H1 (cell line): ENCODE measurements at regions not wholly inside any gene's neighbourhood (a gene's known extent, or its start where the extent isn't known, plus 50 kb on each side); places are given as distances from the start of the nearest gene placed in this dataset.

Experiments
- CTCF ChIA-PET: fragments of 300-600 bp; sonication (Branson Sonifier 250); formaldehyde crosslinking; loops from one replicate; lab custom pipeline; 2021; ENCODE audit not compliant: partially characterized antibody; lab: Charles Lee
- POLR2A ChIA-PET: fragments of 300-600 bp; sonication (Branson Sonifier 250); formaldehyde crosslinking; loops from one replicate; lab custom pipeline; 2021; ENCODE audit warnings: inconsistent platforms; ENCODE audit not compliant: partially characterized antibody; lab: Charles Lee
- DNase-seq, 2 experiments: peaks; one replicate each; pipeline versions ENCODE4 v3.0.0 to v3.0.0-alpha.2; 2010 to 2022; ENCODE audit warnings: low spot score in 2 of 2, low read depth in 1 of 2, mixed read lengths in 1 of 2
- FAIRE-seq: peaks from 2 replicates; lab custom pipeline; 2011; peaks lifted over from hg19 to GRCh38; lab: Jason Lieb, UNC
- H2AFZ ChIP-seq: 2 replicates; pipeline ENCODE4 v1.8.1; 2012; ENCODE audit warnings: low read length, inconsistent platforms
- H2AK5ac ChIP-seq: 2 replicates; pipeline ENCODE4 v1.6.1; 2013; ENCODE audit warnings: low read depth, low read length
- H2BK120ac ChIP-seq: replicated peaks from 2 replicates; pipeline ENCODE3; 2013; ENCODE audit warnings: low read depth, low read length, inconsistent platforms
- H2BK12ac ChIP-seq: 2 replicates; pipeline ENCODE4 v1.6.1; 2013; ENCODE audit warnings: low read depth, low read length
- H2BK15ac ChIP-seq: 2 replicates; pipeline ENCODE4 v1.6.1; 2013; ENCODE audit warnings: low read length
- H2BK20ac ChIP-seq: 2 replicates; pipeline ENCODE4 v1.6.1; 2013; ENCODE audit warnings: low read length
- H2BK5ac ChIP-seq: 2 replicates; pipeline ENCODE4 v1.6.1; 2013; ENCODE audit warnings: low read depth, low read length
- H3K14ac ChIP-seq: 2 replicates; pipeline ENCODE4 v1.6.1; 2013; ENCODE audit warnings: inconsistent platforms; ENCODE audit not compliant: insufficient read length
- H3K18ac ChIP-seq: 2 replicates; pipeline ENCODE4 v1.6.1; 2013; ENCODE audit warnings: low read length; ENCODE audit errors: extremely low read depth
- H3K23ac ChIP-seq: 2 replicates; pipeline ENCODE4 v1.6.1; 2013; ENCODE audit warnings: inconsistent platforms; ENCODE audit not compliant: insufficient read length
- H3K23me2 ChIP-seq: 2 replicates; pipeline ENCODE4 v1.6.1; 2013; ENCODE audit warnings: low read depth, low read length
- H3K27ac ChIP-seq: 2 replicates; pipeline ENCODE4 v1.6.1; 2011; ENCODE audit warnings: low read depth, low read length, inconsistent platforms
- H3K27me3 ChIP-seq, 4 experiments: replicated peaks in 1 of 4; 1 replicate in 1 of 4; 2 replicates in 3 of 4; pipeline versions ENCODE4 v1.6.1 to v1.8.1; 2011 to 2013; ENCODE audit warnings: low read length in 3 of 4, mild to moderate bottlenecking in 3 of 4, inconsistent platforms in 2 of 4, mixed read lengths in 2 of 4, moderate library complexity in 1 of 4; ENCODE audit not compliant: control insufficient read depth in 3 of 4, insufficient read depth in 3 of 4; ENCODE audit errors: extremely low read depth in 1 of 4
- H3K36me3 ChIP-seq, 4 experiments: 2 replicates each; pipeline versions ENCODE4 v1.6.1 to v1.8.1; 2011 to 2013; ENCODE audit warnings: mild to moderate bottlenecking in 4 of 4, low read length in 3 of 4, moderate library complexity in 2 of 4, control low read depth in 1 of 4, inconsistent platforms in 1 of 4; ENCODE audit not compliant: insufficient read depth in 4 of 4, control insufficient read depth in 2 of 4
- H3K4ac ChIP-seq: replicated peaks from 2 replicates; pipeline ENCODE3; 2013; ENCODE audit warnings: low read length, low read depth, mixed read lengths, inconsistent platforms; ENCODE audit not compliant: insufficient read length
- H3K4me1 ChIP-seq, 4 experiments: replicated peaks in 1 of 4; 1 replicate in 1 of 4; 2 replicates in 3 of 4; pipeline versions ENCODE4 v1.6.1 to v1.8.1; 2011 to 2013; ENCODE audit warnings: low read length in 3 of 4, inconsistent platforms in 2 of 4, mixed read lengths in 1 of 4; ENCODE audit not compliant: insufficient read depth in 4 of 4, control insufficient read depth in 3 of 4
- H3K4me2 ChIP-seq, 2 experiments: 2 replicates each; pipeline versions ENCODE4 v1.6.1 to v1.8.1; 2011 to 2013; ENCODE audit warnings: low read depth in 2 of 2, low read length in 2 of 2, control low read depth in 1 of 2, inconsistent platforms in 1 of 2, mild to moderate bottlenecking in 1 of 2; ENCODE audit not compliant: insufficient read depth in 1 of 2
- H3K4me3 ChIP-seq, 4 experiments: fragments of 200-600, 300-600 bp in 1 of 4; sonication (generic), shearing (Covaris generic), sonication (Bioruptor Twin) in 1 of 4; 2 replicates each; pipeline versions ENCODE4 v1.5.1 to v1.8.1; 2011 to 2016; ENCODE audit warnings: low read length in 4 of 4, low read depth in 3 of 4, control low read depth in 2 of 4, inconsistent platforms in 2 of 4, mild to moderate bottlenecking in 2 of 4, mixed read lengths in 1 of 4, moderate library complexity in 1 of 4; ENCODE audit not compliant: insufficient read depth in 2 of 4; ENCODE audit errors: extremely low read depth in 1 of 4
- H3K56ac ChIP-seq: replicated peaks from 2 replicates; pipeline ENCODE3; 2013; ENCODE audit warnings: low read depth, mild to moderate bottlenecking, mixed read lengths, low read length, inconsistent platforms; ENCODE audit not compliant: insufficient read length
- H3K79me1 ChIP-seq: 2 replicates; pipeline ENCODE4 v1.6.1; 2013; ENCODE audit warnings: low read depth, low read length, control low read depth
- H3K79me2 ChIP-seq, 2 experiments: 2 replicates each; pipeline versions ENCODE4 v1.6.1 to v1.8.1; 2012 to 2013; ENCODE audit warnings: low read length in 2 of 2, mild to moderate bottlenecking in 2 of 2, inconsistent platforms in 1 of 2; ENCODE audit not compliant: insufficient read depth in 2 of 2, control insufficient read depth in 1 of 2
- H3K9ac ChIP-seq, 4 experiments: replicated peaks in 1 of 4; 1 replicate in 1 of 4; 2 replicates in 3 of 4; pipeline versions ENCODE4 v1.6.1 to v1.8.1; 2011 to 2013; ENCODE audit warnings: low read depth in 3 of 4, low read length in 3 of 4, control low read depth in 2 of 4, mild to moderate bottlenecking in 2 of 4, moderate library complexity in 2 of 4, inconsistent platforms in 1 of 4; ENCODE audit errors: extremely low read depth in 1 of 4
- H3K9me3 ChIP-seq, 2 experiments: 2 replicates each; pipeline versions ENCODE4 v1.6.1 to v1.8.1; 2012 to 2013; ENCODE audit warnings: mild to moderate bottlenecking in 2 of 2, moderate library complexity in 2 of 2, control low read depth in 1 of 2, inconsistent platforms in 1 of 2, low read depth in 1 of 2, low read length in 1 of 2, mixed read lengths in 1 of 2; ENCODE audit not compliant: insufficient read depth in 2 of 2
- H4K20me1 ChIP-seq, 2 experiments: replicated peaks in 1 of 2; 2 replicates each; pipeline versions ENCODE3 to v1.8.1; 2011 to 2013; ENCODE audit warnings: inconsistent platforms in 2 of 2, low read length in 2 of 2, mild to moderate bottlenecking in 1 of 2; ENCODE audit not compliant: insufficient read depth in 2 of 2, control insufficient read depth in 1 of 2
- H4K5ac ChIP-seq: 2 replicates; pipeline ENCODE4 v1.6.1; 2013; ENCODE audit warnings: low read length, low read depth, mixed read lengths, inconsistent platforms; ENCODE audit not compliant: insufficient read length
- H4K8ac ChIP-seq: 2 replicates; pipeline ENCODE4 v1.8.0; 2013; ENCODE audit warnings: mild to moderate bottlenecking, moderate library complexity, low read length, inconsistent platforms; ENCODE audit not compliant: insufficient read depth; ENCODE audit errors: extremely low read depth
- H4K91ac ChIP-seq: replicated peaks from 2 replicates; pipeline ENCODE3; 2013; ENCODE audit warnings: low read length, mixed read lengths, inconsistent platforms; ENCODE audit not compliant: insufficient read length
- CBX5 ChIP-seq: fragments of 300-800, 300-1000 bp; sonication (generic); IDR thresholded peaks from 2 replicates; pipeline ENCODE4 v1.7.1; 2016; ENCODE audit warnings: antibody characterized with exemption, low read length, low read depth
- KDM5A ChIP-seq: fragments of 200-600 bp; IDR thresholded peaks from 2 replicates; pipeline ENCODE4 v1.7.1; 2012; ENCODE audit warnings: mild to moderate bottlenecking, low read length, inconsistent platforms, mixed read lengths
- POU5F1 ChIP-seq: IDR thresholded peaks from 2 replicates; pipeline ENCODE4 v1.6.1; 2011; ENCODE audit warnings: low read depth, mild to moderate bottlenecking, low read length, moderate library complexity
- RBBP5 ChIP-seq: IDR thresholded peaks from 2 replicates; pipeline ENCODE4 v1.7.1; 2012; ENCODE audit warnings: low read depth, mild to moderate bottlenecking, inconsistent platforms, low read length, moderate library complexity, borderline replicate concordance
- SAP30 ChIP-seq: fragments of 300-600 bp; sonication (generic); IDR thresholded peaks from 2 replicates; pipeline ENCODE4 v1.7.1; 2012; ENCODE audit warnings: low read length, moderate library complexity, mild to moderate bottlenecking, inconsistent platforms; ENCODE audit not compliant: insufficient read depth, insufficient replicate concordance
- SP2 ChIP-seq: IDR thresholded peaks from 2 replicates; pipeline ENCODE4 v1.6.1; 2012; ENCODE audit warnings: mild to moderate bottlenecking, low read length, inconsistent platforms
- SRF ChIP-seq: IDR thresholded peaks from 2 replicates; pipeline ENCODE4 v1.6.1; 2011; ENCODE audit warnings: mild to moderate bottlenecking, low read depth, low read length, moderate library complexity

- no peak overlapping the region for H3K27ac ChIP-seq
- TF ChIP-seq POU5F1 (no peak), SRF (no peak), CBX5 (no peak), SAP30 (no peak), KDM5A (no peak), SP2 (no peak), RBBP5 (no peak)
Measured at GRCh38 chr1:207224666-207225065, 96.8 kb upstream of the CD55 start.

More at GRCh38 chr1:207224666-207225065, 96.8 kb upstream of the CD55 start:
- no peak for DNase-seq
- Histone ChIP-seq H4K91ac (no peak overlapping the region), H2BK15ac (no peak overlapping the region), H2BK5ac (no peak overlapping the region), H3K4me3 (no peak overlapping the region), H4K8ac (no peak overlapping the region), H3K4me2 (no peak overlapping the region), H2AFZ (no peak overlapping the region), H3K36me3 (no peaks in the 10 kb centered on the region), H3K18ac (no peak overlapping the region), H3K79me1 (no peaks in the 10 kb centered on the region), H2BK12ac (no peak overlapping the region), H3K79me2 (no peaks in the 10 kb centered on the region), H3K23me2 (no peaks in the 10 kb centered on the region), H2BK120ac (no peak overlapping the region), H3K14ac (no peak overlapping the region), H3K9ac (no peak overlapping the region), H3K9me3 (no peaks in the 10 kb centered on the region), H4K5ac (no peak overlapping the region), H3K56ac (no peak overlapping the region), H3K4ac (no peak overlapping the region), H2BK20ac (no peak overlapping the region), H3K4me1 (peaks cover 0 to 9% (median 3%) of the 10 kb centered on the region in 4 experiments; a peak in 4 of 7 replicates), H4K20me1 (no peaks in the 10 kb centered on the region), H3K27me3 (no peaks in the 10 kb centered on the region), H3K23ac (no peak overlapping the region), H2AK5ac (no peak overlapping the region)
- no peak for FAIRE-seq
- ChIA-PET CTCF (interaction anchor here (0.6 to 1.4 kb wide), 3 partner anchors 31 to 156 kb away, joined by 3 to 4 read pairs (median 3); no protein-coding TSS in a partner anchor), POLR2A (no interaction called here)
